ENCODE measurements at regions not wholly inside any gene's neighbourhood (a gene's known extent, or its start where the extent isn't known, plus 50 kb on each side); places are given as distances from the start of the nearest gene placed in this dataset.

DNA sequence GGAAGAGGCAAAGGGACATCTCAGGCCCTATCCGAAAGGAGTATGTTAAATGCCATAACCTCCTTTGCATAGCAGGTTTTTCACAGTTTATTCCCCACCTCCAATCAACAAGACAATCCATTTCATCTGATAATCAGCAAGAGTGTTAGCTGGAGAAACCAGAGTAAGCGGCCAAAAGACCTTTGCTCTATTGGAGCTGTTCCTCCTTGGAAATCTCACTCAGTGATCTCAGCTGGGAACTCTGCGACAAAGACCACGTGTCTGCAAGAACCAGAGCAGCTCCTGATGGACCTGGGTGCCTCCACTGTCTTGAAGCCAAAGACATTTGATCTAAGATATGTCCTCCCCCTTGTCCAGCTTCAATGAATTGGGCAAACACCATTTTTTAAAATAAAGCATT is 241.0 kb downstream of the SEC61B start:
- no peak overlapping the region for H3K4me3 ChIP-seq (ENCODE audit: low read length)
- intact Hi-C loops (cut with DNase I, micrococcal nuclease), result loop anchor here in 1 of 2 experiments (5.0 kb wide), 1 partner anchor 46 kb away; no protein-coding TSS in a partner anchor
- H3K4me1 ChIP-seq (ENCODE audit: insufficient read depth, low read length), result no peaks in the 10 kb centered on the region
- POLR2A ChIA-PET, result no interaction called here
- Mint-ChIP-seq H3K9me3 (no peaks in the 10 kb centered on the region), H3K4me1 (ENCODE audit: low read depth) (no peaks in the 10 kb centered on the region), H3K27me3 (no peaks in the 10 kb centered on the region), H3K36me3 (ENCODE audit: low read depth) (no peaks in the 10 kb centered on the region), H3K4me3 (no peak overlapping the region), H3K27ac (no peak overlapping the region)
- H3K27ac ChIP-seq (ENCODE audit: low read depth in 1 of 2, low read length in 2 of 2), result no peak overlapping the region
- no peaks in the 10 kb centered on the region for H3K9me3 ChIP-seq (ENCODE audit: control insufficient read depth in 1 of 2, insufficient read depth in 1 of 2, low read length in 2 of 2)
- CTCF ChIA-PET, result no interaction called here
- TF ChIP-seq CTCF (IDR thresholded peaks at IDR 0.05), result no peak
- DNase-seq (no peak), ATAC-seq (ENCODE audit: poor library complexity) (no peak)
- H3K36me3 ChIP-seq (ENCODE audit: insufficient read depth, low read length), result no peaks in the 10 kb centered on the region
- H3K27me3 ChIP-seq (ENCODE audit: control insufficient read depth in 1 of 2, insufficient read depth in 2 of 2, low read length in 2 of 2), result no peaks in the 10 kb centered on the region

- Histone ChIP-seq H3K9me3 (ENCODE audit: control insufficient read depth in 1 of 2, insufficient read depth in 1 of 2, low read length in 2 of 2) (no peaks in the 10 kb centered on the region), H3K36me3 (ENCODE audit: insufficient read depth, low read length) (no peaks in the 10 kb centered on the region), H3K4me1 (ENCODE audit: insufficient read depth, low read length) (no peaks in the 10 kb centered on the region), H3K27me3 (ENCODE audit: control insufficient read depth in 1 of 2, insufficient read depth in 2 of 2, low read length in 2 of 2) (no peaks in the 10 kb centered on the region), H3K27ac (ENCODE audit: low read depth in 1 of 2, low read length in 2 of 2) (no peak overlapping the region), H3K4me3 (ENCODE audit: low read length) (no peak overlapping the region)
- H3K36me3 Mint-ChIP-seq (ENCODE audit: low read depth), result no peaks in the 10 kb centered on the region
- TF ChIP-seq CTCF (IDR thresholded peaks at IDR 0.05), result no peak
- H3K4me1 Mint-ChIP-seq (ENCODE audit: low read depth), result no peaks in the 10 kb centered on the region
- intact Hi-C loops (cut with DNase I, micrococcal nuclease), result loop anchor here in 1 of 2 experiments (5.0 kb wide), 1 partner anchor 47 kb away; no protein-coding TSS in a partner anchor
- CTCF ChIA-PET, result no interaction called here
- DNase-seq, result no peak
- POLR2A ChIA-PET, result no interaction called here
- H3K4me3 Mint-ChIP-seq, result no peak overlapping the region
- no peak for ATAC-seq (ENCODE audit: poor library complexity)
- H3K27me3 Mint-ChIP-seq, result no peaks in the 10 kb centered on the region
- no peaks in the 10 kb centered on the region for H3K9me3 Mint-ChIP-seq
- no peak overlapping the region for H3K27ac Mint-ChIP-seq
Observed at GRCh38 chr9:99464568-99464967, 242.5 kb downstream of the SEC61B start.

GRCh38 chr9:99465231-99465907 is 243.3 kb downstream of the SEC61B start:
- Histone ChIP-seq H3K27me3 (ENCODE audit: control insufficient read depth in 1 of 2, insufficient read depth in 2 of 2, low read length in 2 of 2) (no peaks in the 10 kb centered on the region), H3K36me3 (ENCODE audit: insufficient read depth, low read length) (no peaks in the 10 kb centered on the region), H3K4me1 (ENCODE audit: insufficient read depth, low read length) (no peaks in the 10 kb centered on the region), H3K4me3 (ENCODE audit: low read length) (no peak overlapping the region), H3K9me3 (ENCODE audit: control insufficient read depth in 1 of 2, insufficient read depth in 1 of 2, low read length in 2 of 2) (no peaks in the 10 kb centered on the region), H3K27ac (ENCODE audit: low read depth in 1 of 2, low read length in 2 of 2) (no peak overlapping the region)
- intact Hi-C loops (cut with DNase I, micrococcal nuclease), result no loop called here
- CTCF ChIA-PET, result no interaction called here
- Mint-ChIP-seq H3K36me3 (ENCODE audit: low read depth) (no peaks in the 10 kb centered on the region), H3K4me3 (no peak overlapping the region), H3K27ac (no peak overlapping the region), H3K9me3 (no peaks in the 10 kb centered on the region), H3K4me1 (ENCODE audit: low read depth) (no peaks in the 10 kb centered on the region), H3K27me3 (no peaks in the 10 kb centered on the region)
- POLR2A ChIA-PET, result no interaction called here
- TF ChIP-seq CTCF (IDR thresholded peaks at IDR 0.05), result no peak
- ATAC-seq (ENCODE audit: poor library complexity) (no peak), DNase-seq (no peak)

Measured in CD4-positive, alpha-beta T cell (primary cell).